Renal cortical epithelial cell (primary cell): ENCODE measurements at regions not wholly inside any gene's neighbourhood (a gene's known extent, or its start where the extent isn't known, plus 50 kb on each side); places are given as distances from the start of the nearest gene placed in this dataset.
"Not testable (repeated sequence)": the region's sequence is repeated elsewhere in the genome, so short reads cannot be mapped to it uniquely, and the experiment has no call there.

Experiments
- DNase-seq: peaks from one replicate; pipeline ENCODE4 v3.0.0-alpha.2; 2011; ENCODE audit warnings: low read depth

GRCh38 chr13:76829572-76830327 is 56.5 kb downstream of the KCTD12 start:
- peak; percentile 33 for DNase-seq

GRCh38 chr13:76828316-76828741 is 57.9 kb downstream of the KCTD12 start:
- DNase-seq, result peak; percentile 45

- no peak for DNase-seq
Measured at GRCh38 chr13:76826527-76826926, 59.7 kb downstream of the KCTD12 start.

- DNase-seq, result no peak
Measured at GRCh38 chr13:76825430-76825829, 60.8 kb downstream of the KCTD12 start.

- peak; percentile 34 for DNase-seq
Measured at GRCh38 chr13:76823969-76824368, 62.2 kb downstream of the KCTD12 start.

- DNase-seq, result peak; percentile 67
Measured at GRCh38 chr13:76822698-76823267, 63.4 kb downstream of the KCTD12 start.

- not testable (repeated sequence) for DNase-seq
Measured at GRCh38 chr13:76821222-76821621, 65.0 kb downstream of the KCTD12 start.

GRCh38 chr13:76820759-76821158 is 65.4 kb downstream of the KCTD12 start:
- DNase-seq, result no peak

GRCh38 chr13:76816394-76816793 is 69.8 kb downstream of the KCTD12 start:
- DNase-seq, result no peak

- no peak for DNase-seq
Measured at GRCh38 chr13:76815344-76815743, 70.9 kb downstream of the KCTD12 start.

- DNase-seq, result no peak
Measured at GRCh38 chr13:76813891-76814290, 72.3 kb downstream of the KCTD12 start.

GRCh38 chr13:76813000-76813691 is 73.1 kb downstream of the KCTD12 start:
- DNase-seq, result no peak

GRCh38 chr13:76812206-76812897 is 73.9 kb downstream of the KCTD12 start:
- no peak for DNase-seq

- no peak for DNase-seq
Measured at GRCh38 chr13:76809389-76809788, 76.8 kb downstream of the KCTD12 start.

- DNase-seq, result no peak
Measured at GRCh38 chr13:76808927-76809326, 77.3 kb downstream of the KCTD12 start.

- DNase-seq, result no peak
Measured at GRCh38 chr13:76804801-76805200, 81.4 kb downstream of the KCTD12 start.

GRCh38 chr13:76803831-76804230 is 82.4 kb downstream of the KCTD12 start:
- DNase-seq, result no peak

GRCh38 chr13:76800943-76801342 is 85.3 kb downstream of the KCTD12 start:
- no peak for DNase-seq

GRCh38 chr13:76799696-76800095 is 86.5 kb downstream of the KCTD12 start:
- DNase-seq, result peak; percentile 94

- no peak for DNase-seq
Measured at GRCh38 chr13:76798037-76798436, 88.2 kb downstream of the KCTD12 start.

- no peak for DNase-seq
Measured at GRCh38 chr13:76797361-76797760, 88.8 kb downstream of the KCTD12 start.

GRCh38 chr13:76796851-76797250 is 89.4 kb downstream of the KCTD12 start:
- DNase-seq, result no peak
